Uterus (tissue), 3 donors: ENCODE measurements at regions not wholly inside any gene's neighbourhood (a gene's known extent, or its start where the extent isn't known, plus 50 kb on each side); places are given as distances from the start of the nearest gene placed in this dataset.

Experiments used
- DNase-seq, 2 donors: peaks; one replicate each; pipeline ENCODE4 v3.0.0-alpha.2; 2019 to 2020
- H3K27ac ChIP-seq, 2 donors: fragments of 200-600 bp; sonication (generic); 1 replicate in 1 of 2; 2 replicates in 1 of 2; pipeline ENCODE4 v1.5.1; 2016 to 2018
- H3K27me3 ChIP-seq, 2 donors: fragments of 200-600 bp; sonication (generic); one replicate each; pipeline ENCODE4 v1.5.1; 2018 to 2019; ENCODE audit warnings: control low read depth in 1 of 2
- H3K36me3 ChIP-seq, 2 donors: fragments of 200-600 bp; sonication (generic); one replicate each; pipeline ENCODE4 v1.5.1; 2019; ENCODE audit warnings: control low read depth in 1 of 2
- H3K4me1 ChIP-seq, 2 donors: fragments of 200-600 bp; sonication (generic); one replicate each; pipeline ENCODE4 v1.5.1; 2018 to 2019; ENCODE audit warnings: control low read depth in 1 of 2
- H3K4me3 ChIP-seq, 2 donors: fragments of 200-600 bp; sonication (generic); 1 replicate in 1 of 2; 2 replicates in 1 of 2; pipeline ENCODE4 v1.5.1; 2018 to 2019; ENCODE audit warnings: mild to moderate bottlenecking in 1 of 2
- H3K9me3 ChIP-seq, 2 donors: fragments of 200-600 bp; sonication (generic); one replicate each; pipeline ENCODE4 v1.5.1; 2019; ENCODE audit warnings: control low read depth in 1 of 2
- POLR2A ChIP-seq, 2 donors: fragments of 450-650 bp; IDR thresholded peaks; one replicate each; pipeline ENCODE4 v1.6.1; 2016; ENCODE audit warnings: antibody characterized with exemption in 2 of 2, mild to moderate bottlenecking in 1 of 2, moderate library complexity in 1 of 2
- intact Hi-C: fragments of 100-400 bp; cut with DNase I; formaldehyde crosslinking; loops from one replicate; pipeline ENCODE4 v1.15.1; 2023; ENCODE audit warnings: low total_unique reads
- TF ChIP-seq, protein P1 (sequence below), 4 experiments: fragments of 200-600 bp in 2 of 4; fragments of 450-650 bp in 2 of 4; sonication (generic) in 2 of 4; IDR thresholded peaks; one replicate each; pipeline ENCODE4 v1.5.1; 2016 to 2019; ENCODE audit warnings: antibody characterized with exemption in 4 of 4, mild to moderate bottlenecking in 2 of 4, moderate library complexity in 1 of 4
- donor health status: DM: yes; HTN: yes; CAD: no.

GRCh38 chr6:48798296-48798695 is 664.8 kb downstream of the MMUT start:
- no peak overlapping the region for H3K27ac ChIP-seq
- H3K9me3 ChIP-seq, result no peaks in the 10 kb centered on the region
- DNase-seq, result no peak
- no peaks in the 10 kb centered on the region for H3K27me3 ChIP-seq
- no peak for TF ChIP-seq POLR2A (IDR thresholded peaks at IDR 0.05)
- TF ChIP-seq, protein P1, sequence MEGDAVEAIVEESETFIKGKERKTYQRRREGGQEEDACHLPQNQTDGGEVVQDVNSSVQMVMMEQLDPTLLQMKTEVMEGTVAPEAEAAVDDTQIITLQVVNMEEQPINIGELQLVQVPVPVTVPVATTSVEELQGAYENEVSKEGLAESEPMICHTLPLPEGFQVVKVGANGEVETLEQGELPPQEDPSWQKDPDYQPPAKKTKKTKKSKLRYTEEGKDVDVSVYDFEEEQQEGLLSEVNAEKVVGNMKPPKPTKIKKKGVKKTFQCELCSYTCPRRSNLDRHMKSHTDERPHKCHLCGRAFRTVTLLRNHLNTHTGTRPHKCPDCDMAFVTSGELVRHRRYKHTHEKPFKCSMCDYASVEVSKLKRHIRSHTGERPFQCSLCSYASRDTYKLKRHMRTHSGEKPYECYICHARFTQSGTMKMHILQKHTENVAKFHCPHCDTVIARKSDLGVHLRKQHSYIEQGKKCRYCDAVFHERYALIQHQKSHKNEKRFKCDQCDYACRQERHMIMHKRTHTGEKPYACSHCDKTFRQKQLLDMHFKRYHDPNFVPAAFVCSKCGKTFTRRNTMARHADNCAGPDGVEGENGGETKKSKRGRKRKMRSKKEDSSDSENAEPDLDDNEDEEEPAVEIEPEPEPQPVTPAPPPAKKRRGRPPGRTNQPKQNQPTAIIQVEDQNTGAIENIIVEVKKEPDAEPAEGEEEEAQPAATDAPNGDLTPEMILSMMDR (IDR thresholded peaks at IDR 0.05), result no peak
- H3K36me3 ChIP-seq, result no peaks in the 10 kb centered on the region
- H3K4me1 ChIP-seq, result no peaks in the 10 kb centered on the region
- no peak overlapping the region for H3K4me3 ChIP-seq
- intact Hi-C loops, result no loop called here

DNA sequence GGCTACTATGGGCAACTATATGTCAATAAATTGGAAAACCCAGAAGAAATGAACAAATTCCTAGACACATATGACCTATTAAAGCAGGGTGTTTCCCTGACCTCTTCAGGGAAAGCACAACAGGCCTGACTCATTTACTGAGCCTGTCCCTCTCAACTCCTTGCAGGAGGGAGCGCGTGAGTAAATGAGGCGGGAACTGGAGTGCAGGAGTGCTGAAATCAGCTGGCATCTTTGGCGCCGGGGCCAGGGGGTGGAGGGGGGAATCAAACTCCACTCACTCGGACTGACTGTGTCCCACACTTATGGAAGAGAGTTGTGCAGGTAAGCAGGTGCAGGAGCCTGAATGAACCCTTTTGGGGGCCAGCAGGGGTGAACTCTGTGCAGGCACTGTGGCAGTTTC is 671.2 kb upstream of the PTCHD4 start:
- TF ChIP-seq, protein P1 (IDR thresholded peaks at IDR 0.05), result no peak
- no peak for TF ChIP-seq POLR2A (IDR thresholded peaks at IDR 0.05)
- Histone ChIP-seq H3K4me3 (no peak overlapping the region), H3K9me3 (no peaks in the 10 kb centered on the region), H3K27ac (no peak overlapping the region), H3K36me3 (no peaks in the 10 kb centered on the region), H3K27me3 (no peaks in the 10 kb centered on the region), H3K4me1 (no peaks in the 10 kb centered on the region)
- intact Hi-C loops, result no loop called here
- DNase-seq, result no peak

GRCh38 chr6:48777411-48777810 is 666.4 kb upstream of the PTCHD4 start:
- TF ChIP-seq POLR2A (IDR thresholded peaks at IDR 0.05), result no peak
- TF ChIP-seq, protein P1 (IDR thresholded peaks at IDR 0.05), result no peak
- DNase-seq, result no peak
- Histone ChIP-seq H3K4me1 (no peaks in the 10 kb centered on the region), H3K27me3 (no peaks in the 10 kb centered on the region), H3K9me3 (no peaks in the 10 kb centered on the region), H3K4me3 (no peak overlapping the region), H3K27ac (no peak overlapping the region), H3K36me3 (no peaks in the 10 kb centered on the region)
- intact Hi-C loops, result no loop called here

- no peaks in the 10 kb centered on the region for H3K9me3 ChIP-seq
- intact Hi-C loops, result no loop called here
- no peaks in the 10 kb centered on the region for H3K27me3 ChIP-seq
- no peak for DNase-seq
- TF ChIP-seq POLR2A (IDR thresholded peaks at IDR 0.05), result no peak
- TF ChIP-seq, protein P1 (IDR thresholded peaks at IDR 0.05), result no peak
- H3K4me1 ChIP-seq, result no peaks in the 10 kb centered on the region
- H3K36me3 ChIP-seq, result no peaks in the 10 kb centered on the region
- H3K27ac ChIP-seq, result no peak overlapping the region
- H3K4me3 ChIP-seq, result no peak overlapping the region
These were observed 664.2 kb upstream of the PTCHD4 start for GRCh38 chr6:48775157-48775556.

- intact Hi-C loops, result no loop called here
These were observed 663.3 kb upstream of the PTCHD4 start for GRCh38 chr6:48774276-48774675.

More at GRCh38 chr6:48774276-48774675, 663.3 kb upstream of the PTCHD4 start:
- H3K36me3 ChIP-seq, result no peaks in the 10 kb centered on the region
- no peak overlapping the region for H3K27ac ChIP-seq
- no peaks in the 10 kb centered on the region for H3K9me3 ChIP-seq
- no peaks in the 10 kb centered on the region for H3K27me3 ChIP-seq
- DNase-seq, result no peak
- H3K4me3 ChIP-seq, result no peak overlapping the region
- TF ChIP-seq, protein P1 (IDR thresholded peaks at IDR 0.05), result no peak
- TF ChIP-seq POLR2A (IDR thresholded peaks at IDR 0.05), result no peak
- no peaks in the 10 kb centered on the region for H3K4me1 ChIP-seq
